ENCODE measurements at regions not wholly inside any gene's neighbourhood (a gene's known extent, or its start where the extent isn't known, plus 50 kb on each side); places are given as distances from the start of the nearest gene placed in this dataset.

DNA sequence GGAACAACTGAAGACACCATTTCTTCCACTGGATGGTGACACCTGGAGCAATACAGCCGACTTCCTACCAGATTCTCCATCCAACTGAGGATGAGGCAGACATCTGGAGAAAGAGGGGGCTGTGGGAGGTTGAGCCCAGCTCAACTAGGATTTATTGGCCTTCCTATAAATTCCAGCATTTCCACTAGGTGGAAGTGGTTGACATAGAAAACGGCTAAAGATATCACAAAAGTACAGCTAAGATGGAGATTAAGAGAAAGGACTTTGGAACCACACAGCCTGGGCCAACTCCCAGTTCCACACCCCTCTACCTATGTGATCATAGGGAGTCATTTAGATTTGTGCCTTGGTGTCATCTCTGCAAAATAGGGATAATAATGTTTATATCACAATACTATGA is 61.3 kb upstream of the CAV2 start (continued):
- TF ChIP-seq, protein P1, sequence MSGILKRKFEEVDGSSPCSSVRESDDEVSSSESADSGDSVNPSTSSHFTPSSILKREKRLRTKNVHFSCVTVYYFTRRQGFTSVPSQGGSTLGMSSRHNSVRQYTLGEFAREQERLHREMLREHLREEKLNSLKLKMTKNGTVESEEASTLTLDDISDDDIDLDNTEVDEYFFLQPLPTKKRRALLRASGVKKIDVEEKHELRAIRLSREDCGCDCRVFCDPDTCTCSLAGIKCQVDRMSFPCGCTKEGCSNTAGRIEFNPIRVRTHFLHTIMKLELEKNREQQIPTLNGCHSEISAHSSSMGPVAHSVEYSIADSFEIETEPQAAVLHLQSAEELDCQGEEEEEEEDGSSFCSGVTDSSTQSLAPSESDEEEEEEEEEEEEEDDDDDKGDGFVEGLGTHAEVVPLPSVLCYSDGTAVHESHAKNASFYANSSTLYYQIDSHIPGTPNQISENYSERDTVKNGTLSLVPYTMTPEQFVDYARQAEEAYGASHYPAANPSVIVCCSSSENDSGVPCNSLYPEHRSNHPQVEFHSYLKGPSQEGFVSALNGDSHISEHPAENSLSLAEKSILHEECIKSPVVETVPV (CRISPR knock-in tag; IDR thresholded peaks at IDR 0.05), result no peak
- TF ChIP-seq GLIS3 (CRISPR knock-in tag; IDR thresholded peaks at IDR 0.05) (no peak), ESRRG (CRISPR knock-in tag; IDR thresholded peaks at IDR 0.05) (no peak), TOX (CRISPR knock-in tag; IDR thresholded peaks at IDR 0.05; ENCODE audit: borderline replicate concordance) (no peak), ARNTL (CRISPR knock-in tag; IDR thresholded peaks at IDR 0.05; ENCODE audit: borderline replicate concordance, low read depth) (no peak), OSR1 (CRISPR knock-in tag; IDR thresholded peaks at IDR 0.05) (no peak), ZNF565 (CRISPR knock-in tag; conservative IDR thresholded peaks at IDR 0.05; ENCODE audit: low read depth) (no peak), BACH2 (CRISPR knock-in tag; IDR thresholded peaks at IDR 0.05; ENCODE audit: borderline replicate concordance) (no peak)

DNA sequence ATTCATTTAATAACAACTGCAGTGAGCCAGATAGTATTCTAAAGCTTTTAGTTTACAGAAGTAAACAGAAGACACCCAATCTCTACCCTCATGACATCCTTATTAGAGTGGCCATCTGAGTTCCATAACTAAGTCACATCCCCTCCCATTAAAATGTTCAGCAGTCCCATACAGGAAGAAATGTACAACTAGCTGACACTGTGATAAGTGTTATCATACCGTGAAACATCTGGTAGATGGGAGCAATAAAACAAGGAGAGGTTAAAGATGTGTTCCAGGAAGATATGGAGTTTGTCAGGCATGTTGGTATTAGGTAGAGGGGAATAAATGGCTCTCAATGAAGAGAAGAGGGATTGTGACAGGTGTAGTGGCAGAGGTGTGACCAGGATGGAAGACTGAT is 60.5 kb upstream of the CAV2 start:
- no peak for ATAC-seq
- TF ChIP-seq, protein P1 (CRISPR knock-in tag; IDR thresholded peaks at IDR 0.05), result no peak
- TF ChIP-seq CSDC2 (CRISPR knock-in tag; IDR thresholded peaks at IDR 0.05), result no peak

DNA sequence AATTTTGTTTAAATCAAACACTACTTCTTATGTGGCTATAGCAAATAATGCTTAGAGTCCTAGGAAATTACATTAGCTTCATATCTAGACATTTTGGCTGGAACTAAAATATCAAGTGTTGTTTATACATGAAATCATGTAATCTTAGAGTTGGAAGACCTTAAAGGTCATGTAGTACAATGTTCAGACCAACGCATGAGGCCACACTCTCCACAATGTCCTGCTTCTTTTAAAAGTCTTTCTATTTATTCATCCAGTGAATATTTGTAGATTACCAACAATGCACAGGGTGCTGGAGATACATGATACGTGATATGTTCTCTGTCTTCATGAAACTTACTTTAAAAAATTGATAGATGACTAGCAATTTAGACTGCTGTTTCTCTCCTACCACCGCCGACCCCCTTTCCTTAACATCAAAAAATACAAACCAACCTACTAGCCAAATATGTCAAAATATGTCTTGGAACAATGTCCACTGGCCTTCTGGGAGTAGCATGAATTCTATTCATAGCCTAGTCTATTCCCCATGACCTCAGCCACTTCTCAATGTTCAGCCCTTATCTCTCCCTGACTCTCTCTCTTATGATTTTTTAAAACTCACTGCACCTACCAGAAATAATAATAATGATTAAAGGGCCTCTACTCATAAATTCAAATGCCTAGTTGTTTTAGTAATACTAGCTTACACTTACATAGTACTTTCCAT is 59.5 kb upstream of the CAV2 start:
- TF ChIP-seq ZC3H10 (CRISPR knock-in tag; IDR thresholded peaks at IDR 0.05), result no peak
- no peak for TF ChIP-seq PPARA (CRISPR knock-in tag; IDR thresholded peaks at IDR 0.05; ENCODE audit: borderline replicate concordance)
- TF ChIP-seq ZNF70 (CRISPR knock-in tag; IDR thresholded peaks at IDR 0.05), result no peak
- TF ChIP-seq, protein P2, sequence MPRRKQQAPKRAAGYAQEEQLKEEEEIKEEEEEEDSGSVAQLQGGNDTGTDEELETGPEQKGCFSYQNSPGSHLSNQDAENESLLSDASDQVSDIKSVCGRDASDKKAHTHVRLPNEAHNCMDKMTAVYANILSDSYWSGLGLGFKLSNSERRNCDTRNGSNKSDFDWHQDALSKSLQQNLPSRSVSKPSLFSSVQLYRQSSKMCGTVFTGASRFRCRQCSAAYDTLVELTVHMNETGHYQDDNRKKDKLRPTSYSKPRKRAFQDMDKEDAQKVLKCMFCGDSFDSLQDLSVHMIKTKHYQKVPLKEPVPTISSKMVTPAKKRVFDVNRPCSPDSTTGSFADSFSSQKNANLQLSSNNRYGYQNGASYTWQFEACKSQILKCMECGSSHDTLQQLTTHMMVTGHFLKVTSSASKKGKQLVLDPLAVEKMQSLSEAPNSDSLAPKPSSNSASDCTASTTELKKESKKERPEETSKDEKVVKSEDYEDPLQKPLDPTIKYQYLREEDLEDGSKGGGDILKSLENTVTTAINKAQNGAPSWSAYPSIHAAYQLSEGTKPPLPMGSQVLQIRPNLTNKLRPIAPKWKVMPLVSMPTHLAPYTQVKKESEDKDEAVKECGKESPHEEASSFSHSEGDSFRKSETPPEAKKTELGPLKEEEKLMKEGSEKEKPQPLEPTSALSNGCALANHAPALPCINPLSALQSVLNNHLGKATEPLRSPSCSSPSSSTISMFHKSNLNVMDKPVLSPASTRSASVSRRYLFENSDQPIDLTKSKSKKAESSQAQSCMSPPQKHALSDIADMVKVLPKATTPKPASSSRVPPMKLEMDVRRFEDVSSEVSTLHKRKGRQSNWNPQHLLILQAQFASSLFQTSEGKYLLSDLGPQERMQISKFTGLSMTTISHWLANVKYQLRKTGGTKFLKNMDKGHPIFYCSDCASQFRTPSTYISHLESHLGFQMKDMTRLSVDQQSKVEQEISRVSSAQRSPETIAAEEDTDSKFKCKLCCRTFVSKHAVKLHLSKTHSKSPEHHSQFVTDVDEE (CRISPR knock-in tag; IDR thresholded peaks at IDR 0.05), result no peak
- no peak for TF ChIP-seq ZFP3 (CRISPR knock-in tag; IDR thresholded peaks at IDR 0.05)
- no peak for TF ChIP-seq GLIS3 (CRISPR knock-in tag; IDR thresholded peaks at IDR 0.05)
- TF ChIP-seq RARB (CRISPR knock-in tag; IDR thresholded peaks at IDR 0.05), result no peak
- TF ChIP-seq, protein P3, sequence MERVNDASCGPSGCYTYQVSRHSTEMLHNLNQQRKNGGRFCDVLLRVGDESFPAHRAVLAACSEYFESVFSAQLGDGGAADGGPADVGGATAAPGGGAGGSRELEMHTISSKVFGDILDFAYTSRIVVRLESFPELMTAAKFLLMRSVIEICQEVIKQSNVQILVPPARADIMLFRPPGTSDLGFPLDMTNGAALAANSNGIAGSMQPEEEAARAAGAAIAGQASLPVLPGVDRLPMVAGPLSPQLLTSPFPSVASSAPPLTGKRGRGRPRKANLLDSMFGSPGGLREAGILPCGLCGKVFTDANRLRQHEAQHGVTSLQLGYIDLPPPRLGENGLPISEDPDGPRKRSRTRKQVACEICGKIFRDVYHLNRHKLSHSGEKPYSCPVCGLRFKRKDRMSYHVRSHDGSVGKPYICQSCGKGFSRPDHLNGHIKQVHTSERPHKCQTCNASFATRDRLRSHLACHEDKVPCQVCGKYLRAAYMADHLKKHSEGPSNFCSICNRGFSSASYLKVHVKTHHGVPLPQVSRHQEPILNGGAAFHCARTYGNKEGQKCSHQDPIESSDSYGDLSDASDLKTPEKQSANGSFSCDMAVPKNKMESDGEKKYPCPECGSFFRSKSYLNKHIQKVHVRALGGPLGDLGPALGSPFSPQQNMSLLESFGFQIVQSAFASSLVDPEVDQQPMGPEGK (CRISPR knock-in tag; IDR thresholded peaks at IDR 0.05; ENCODE audit: borderline replicate concordance), result no peak
- no peak for TF ChIP-seq ZFP30 (CRISPR knock-in tag; IDR thresholded peaks at IDR 0.05)
- no peak for TF ChIP-seq BACH2 (CRISPR knock-in tag; IDR thresholded peaks at IDR 0.05; ENCODE audit: borderline replicate concordance)
- no peak for TF ChIP-seq TOX (CRISPR knock-in tag; IDR thresholded peaks at IDR 0.05; ENCODE audit: borderline replicate concordance)
- no peak for TF ChIP-seq SNAI2 (CRISPR knock-in tag; IDR thresholded peaks at IDR 0.05)
- TF ChIP-seq ZNF565 (CRISPR knock-in tag; conservative IDR thresholded peaks at IDR 0.05; ENCODE audit: low read depth), result no peak
- TF ChIP-seq OSR1 (CRISPR knock-in tag; IDR thresholded peaks at IDR 0.05), result no peak
- TF ChIP-seq, protein P4, sequence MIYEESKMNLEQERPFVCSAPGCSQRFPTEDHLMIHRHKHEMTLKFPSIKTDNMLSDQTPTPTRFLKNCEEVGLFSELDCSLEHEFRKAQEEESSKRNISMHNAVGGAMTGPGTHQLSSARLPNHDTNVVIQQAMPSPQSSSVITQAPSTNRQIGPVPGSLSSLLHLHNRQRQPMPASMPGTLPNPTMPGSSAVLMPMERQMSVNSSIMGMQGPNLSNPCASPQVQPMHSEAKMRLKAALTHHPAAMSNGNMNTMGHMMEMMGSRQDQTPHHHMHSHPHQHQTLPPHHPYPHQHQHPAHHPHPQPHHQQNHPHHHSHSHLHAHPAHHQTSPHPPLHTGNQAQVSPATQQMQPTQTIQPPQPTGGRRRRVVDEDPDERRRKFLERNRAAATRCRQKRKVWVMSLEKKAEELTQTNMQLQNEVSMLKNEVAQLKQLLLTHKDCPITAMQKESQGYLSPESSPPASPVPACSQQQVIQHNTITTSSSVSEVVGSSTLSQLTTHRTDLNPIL (CRISPR knock-in tag; IDR thresholded peaks at IDR 0.05; ENCODE audit: low read depth), result no peak
- no peak for TF ChIP-seq TCF4 (CRISPR knock-in tag; IDR thresholded peaks at IDR 0.05; ENCODE audit: borderline replicate concordance)
- TF ChIP-seq ESRRG (CRISPR knock-in tag; IDR thresholded peaks at IDR 0.05), result no peak
- no peak for TF ChIP-seq ARNTL (CRISPR knock-in tag; IDR thresholded peaks at IDR 0.05; ENCODE audit: borderline replicate concordance, low read depth)
- ATAC-seq, result no peak

Data from SK-N-SH treated with all-trans-retinoic acid at 6 μM for 48 hours (cell line).